ENCODE measurements at regions not wholly inside any gene's neighbourhood (a gene's known extent, or its start where the extent isn't known, plus 50 kb on each side); places are given as distances from the start of the nearest gene placed in this dataset.

DNA sequence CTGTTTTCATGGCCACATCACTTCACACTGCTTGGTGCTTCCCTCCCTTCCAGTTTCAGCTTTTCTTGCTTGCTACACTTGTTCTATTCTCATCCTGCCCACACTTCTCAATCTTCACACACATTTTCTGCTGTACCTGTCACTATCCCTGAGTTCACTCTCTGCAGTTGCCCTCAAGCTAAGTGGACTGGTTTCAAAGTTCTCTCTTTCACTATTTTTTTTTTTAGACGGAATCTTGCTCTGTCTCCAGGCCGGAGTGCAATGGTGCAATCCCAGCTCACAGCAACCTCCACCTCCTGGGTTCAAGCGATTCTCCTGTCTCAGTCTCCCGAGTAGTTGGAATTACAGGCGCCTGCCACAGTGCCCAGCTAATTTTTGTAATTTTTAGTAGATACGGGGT, 130.6 kb upstream of the FAM83B start:
- TF ChIP-seq, protein P1, sequence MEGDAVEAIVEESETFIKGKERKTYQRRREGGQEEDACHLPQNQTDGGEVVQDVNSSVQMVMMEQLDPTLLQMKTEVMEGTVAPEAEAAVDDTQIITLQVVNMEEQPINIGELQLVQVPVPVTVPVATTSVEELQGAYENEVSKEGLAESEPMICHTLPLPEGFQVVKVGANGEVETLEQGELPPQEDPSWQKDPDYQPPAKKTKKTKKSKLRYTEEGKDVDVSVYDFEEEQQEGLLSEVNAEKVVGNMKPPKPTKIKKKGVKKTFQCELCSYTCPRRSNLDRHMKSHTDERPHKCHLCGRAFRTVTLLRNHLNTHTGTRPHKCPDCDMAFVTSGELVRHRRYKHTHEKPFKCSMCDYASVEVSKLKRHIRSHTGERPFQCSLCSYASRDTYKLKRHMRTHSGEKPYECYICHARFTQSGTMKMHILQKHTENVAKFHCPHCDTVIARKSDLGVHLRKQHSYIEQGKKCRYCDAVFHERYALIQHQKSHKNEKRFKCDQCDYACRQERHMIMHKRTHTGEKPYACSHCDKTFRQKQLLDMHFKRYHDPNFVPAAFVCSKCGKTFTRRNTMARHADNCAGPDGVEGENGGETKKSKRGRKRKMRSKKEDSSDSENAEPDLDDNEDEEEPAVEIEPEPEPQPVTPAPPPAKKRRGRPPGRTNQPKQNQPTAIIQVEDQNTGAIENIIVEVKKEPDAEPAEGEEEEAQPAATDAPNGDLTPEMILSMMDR (IDR thresholded peaks at IDR 0.05; ENCODE audit: borderline replicate concordance, extremely low read depth, low read length, poor library complexity, severe bottlenecking), result no peak
- TF ChIP-seq EZH2 (IDR thresholded peaks at IDR 0.05; ENCODE audit: borderline replicate concordance, low read depth, low read length, severe bottlenecking), result no peak
